Left colon (tissue), 2 donors: ENCODE measurements at regions not wholly inside any gene's neighbourhood (a gene's known extent, or its start where the extent isn't known, plus 50 kb on each side); places are given as distances from the start of the nearest gene placed in this dataset.
A peak's percentile ranks its signal among the peaks of the same experiment; 100 is the strongest.

ENCODE experiments used
- ATAC-seq: fragments of 200-7000 bp; cut with Tn5 transposase; one replicate; pipeline ENCODE4 v1.9.1; 2020; ENCODE audit warnings: mild to moderate bottlenecking, moderate library complexity
- DNase-seq, 2 donors: peaks; one replicate each; pipeline ENCODE4 v3.0.0-alpha.2; 2020
- intact Hi-C, 2 donors: fragments of 100-400 bp; cut with DNase I in 1 of 2; cut with micrococcal nuclease in 1 of 2; formaldehyde crosslinking; loops; one replicate each; pipeline versions ENCODE4 v1.11.2 to v1.14.0; 2022; cut with DNase I, micrococcal nuclease
- donor health status: DM: no; HTN: no; CAD: no.
- donor health status: DM: yes; HTN: yes; CAD: no.

DNA sequence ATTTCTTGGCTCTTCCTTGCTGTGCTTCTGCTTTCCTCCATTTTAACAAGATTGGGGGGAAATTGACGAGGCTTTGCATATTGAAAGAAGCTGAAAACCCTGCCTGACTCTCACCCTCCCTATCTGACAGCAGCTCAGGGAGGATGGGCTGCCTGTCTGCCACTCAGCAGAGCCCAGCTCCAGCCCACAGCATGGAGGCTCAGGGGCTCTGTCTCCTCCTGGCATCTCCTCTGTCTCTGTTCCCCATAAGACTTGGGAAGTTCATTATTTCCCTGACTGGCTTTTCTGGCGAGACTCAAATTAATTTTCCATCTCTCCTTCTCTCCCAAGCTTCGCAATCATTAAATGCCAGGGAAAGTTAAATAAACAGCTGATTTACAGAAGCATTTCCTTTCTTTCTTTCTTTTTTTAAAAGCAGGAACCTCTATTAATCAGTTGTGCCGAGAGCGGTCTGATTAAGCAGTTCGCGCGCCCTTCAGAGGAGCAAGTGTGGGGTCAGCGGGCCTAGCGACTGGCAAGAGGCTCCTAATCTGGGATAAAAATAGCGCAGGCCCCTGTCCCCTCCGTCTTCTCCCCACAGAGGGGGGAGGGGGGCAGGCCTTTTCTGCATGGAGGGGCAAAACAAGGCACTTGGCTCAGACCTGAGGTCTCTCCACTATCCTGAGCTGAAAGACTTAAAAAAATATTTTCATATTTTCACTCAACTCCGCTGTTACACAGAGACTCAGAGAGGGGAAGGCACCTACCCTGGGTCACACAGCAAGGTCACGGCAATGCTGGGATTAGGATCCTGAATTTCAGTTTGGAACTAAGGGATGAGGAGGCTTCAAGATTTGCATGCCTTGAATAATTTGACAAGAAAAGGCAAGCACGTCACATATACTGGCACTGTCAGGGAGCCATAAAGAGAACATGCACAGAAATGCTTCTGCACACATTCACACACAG lies 170.4 kb downstream of the ACTL8 start:
- no peak for ATAC-seq
- intact Hi-C loops = no loop called here
- no peak for DNase-seq

DNA sequence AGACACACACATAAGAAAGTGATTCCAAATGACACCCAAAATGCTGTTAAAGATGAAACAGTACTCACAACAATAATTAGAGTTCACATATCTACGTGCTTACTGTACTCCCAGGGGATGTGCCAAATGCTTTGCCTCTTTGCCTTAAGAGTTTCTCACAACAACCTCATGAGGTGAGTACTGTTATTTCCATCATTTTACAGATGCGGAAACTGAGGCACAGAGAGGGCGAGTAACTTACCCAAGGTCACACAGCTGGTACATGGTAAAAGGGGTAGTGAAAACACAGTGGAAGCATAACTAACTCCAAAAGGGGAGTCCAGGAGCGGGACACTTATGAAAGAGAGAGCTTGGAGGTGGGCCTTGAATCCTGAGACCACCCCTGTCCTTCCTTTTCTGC lies 171.8 kb downstream of the ACTL8 start:
- intact Hi-C loops = no loop called here
- ATAC-seq = no peak

DNA sequence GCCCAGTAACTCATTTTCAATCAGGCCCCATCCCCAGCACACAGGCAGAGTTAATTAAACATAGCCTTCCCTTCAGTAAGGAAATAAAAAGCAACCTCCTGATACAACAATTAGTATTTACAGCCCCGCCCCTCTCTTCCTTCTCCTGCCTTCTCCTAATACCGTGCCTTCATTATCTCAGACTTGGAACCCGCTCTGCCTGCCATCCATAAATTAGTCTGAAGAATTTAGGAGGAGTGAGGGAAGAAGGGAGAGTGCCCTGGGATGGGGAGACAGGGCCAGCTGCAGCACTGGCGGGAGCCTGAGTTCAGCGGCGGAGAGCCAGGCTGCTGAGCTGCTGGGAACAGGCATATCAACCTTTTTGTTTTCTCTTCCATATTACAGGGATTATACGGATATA lies 172.8 kb downstream of the ACTL8 start:
- DNase-seq = no peak
- no peak for ATAC-seq
- intact Hi-C loops = no loop called here

More for the DNA sequence above, 171.8 kb downstream of the ACTL8 start:
- DNase-seq = no peak

DNA sequence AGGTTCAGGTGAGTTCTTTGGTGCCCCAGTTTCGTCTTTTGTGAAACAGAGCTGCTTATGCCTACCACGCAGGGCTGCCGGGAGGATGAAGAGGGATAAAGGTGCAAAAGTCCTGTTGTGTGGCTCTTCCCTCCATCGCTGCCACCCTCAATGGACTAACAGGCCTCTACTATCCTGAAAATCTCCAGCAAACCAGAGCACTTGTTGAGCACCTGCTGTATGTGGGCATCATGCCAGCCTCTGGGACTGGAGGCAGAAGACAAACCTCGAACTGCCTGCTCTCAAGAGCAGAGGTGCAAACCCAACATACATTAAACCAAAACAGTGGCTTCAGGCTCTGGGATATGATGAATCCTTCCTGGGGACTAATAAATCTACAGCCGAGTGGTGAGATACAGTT lies 174.1 kb downstream of the ACTL8 start:
- ATAC-seq (no peak), DNase-seq (no peak)
- intact Hi-C loops = no loop called here

DNA sequence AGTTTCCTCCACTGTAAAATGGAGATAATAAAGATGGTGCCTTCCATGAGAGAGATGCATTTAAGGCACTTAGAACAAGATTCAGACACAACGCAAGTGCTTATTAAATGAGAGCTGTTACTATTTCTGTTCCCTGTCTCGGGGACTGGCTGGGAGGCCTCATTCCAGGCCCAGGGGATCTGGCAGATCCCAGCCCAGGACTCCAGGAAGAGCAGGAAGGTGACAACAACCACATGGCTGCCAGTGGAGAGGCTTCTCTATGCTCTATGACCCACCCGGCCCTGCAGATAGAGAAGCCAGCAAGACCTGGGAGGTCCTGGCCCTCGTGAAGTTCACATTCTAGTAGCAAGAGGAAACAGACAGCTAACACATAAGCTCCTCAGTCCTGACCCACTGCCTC lies 175.5 kb downstream of the ACTL8 start:
- intact Hi-C loops = no loop called here

DNA sequence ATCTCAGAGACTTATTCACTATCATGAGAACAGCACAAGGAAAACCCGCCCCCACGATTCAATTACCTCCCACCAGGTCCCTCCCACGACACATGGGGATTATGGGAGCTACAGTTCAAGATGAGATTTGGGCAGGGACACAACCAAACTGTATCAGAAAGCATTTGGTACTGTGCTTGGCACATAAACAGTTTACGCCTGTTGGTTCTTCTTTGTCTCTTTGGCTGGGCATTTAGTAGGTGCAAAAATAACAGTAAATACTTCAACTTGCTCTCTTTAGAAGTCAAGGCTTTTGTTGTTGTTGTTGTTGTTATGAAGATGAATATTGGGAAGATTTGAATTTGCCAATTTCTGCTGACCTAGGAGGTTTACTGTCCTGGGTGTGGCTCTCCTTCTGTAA lies 175.4 kb upstream of the IGSF21 start:
- ATAC-seq (no peak), DNase-seq (no peak)

More for the DNA sequence above, 175.5 kb downstream of the ACTL8 start:
- ATAC-seq = no peak
- no peak for DNase-seq

DNA sequence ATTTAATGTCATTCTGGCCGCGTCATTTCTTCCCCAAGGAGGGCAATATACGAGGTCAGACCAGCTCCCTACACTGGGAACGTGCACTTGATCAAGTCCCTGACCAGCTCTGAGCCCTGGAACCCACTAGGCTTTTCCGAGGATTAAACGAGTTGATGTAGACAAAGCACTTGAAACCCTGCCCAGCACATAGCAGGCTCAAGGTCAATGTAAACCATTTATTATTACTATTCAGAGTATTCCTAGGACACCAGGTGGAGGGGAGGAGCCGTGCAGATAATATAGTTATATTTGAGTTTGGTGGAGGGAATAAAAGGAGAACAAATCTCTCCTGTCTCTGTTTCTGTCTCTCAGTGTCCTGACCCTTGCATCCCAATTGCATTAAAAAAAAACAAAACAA lies 174.1 kb upstream of the IGSF21 start:
- ATAC-seq (no peak), DNase-seq (no peak)
- intact Hi-C loops = no loop called here

More for the DNA sequence above, 175.4 kb upstream of the IGSF21 start:
- intact Hi-C loops = no loop called here

DNA sequence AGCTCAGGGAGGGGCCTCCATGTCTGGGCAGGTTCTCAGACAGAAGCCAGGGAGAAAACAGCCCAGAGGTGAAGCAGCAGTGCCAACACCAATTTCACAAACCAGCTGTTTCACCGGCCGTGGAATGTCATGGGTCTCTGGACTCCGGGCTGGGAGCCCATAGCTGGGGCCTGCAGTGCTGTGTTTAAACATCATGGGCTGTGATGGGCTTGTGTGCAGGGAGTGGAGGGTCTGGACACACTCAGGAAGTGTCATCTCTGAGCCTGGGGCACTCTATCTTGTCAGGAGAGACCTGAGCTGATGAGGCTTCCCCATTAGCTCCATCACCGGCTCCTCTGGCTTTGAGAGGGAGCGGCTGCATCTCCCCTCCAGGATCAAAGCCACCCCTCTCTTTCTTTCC lies 173.6 kb upstream of the IGSF21 start:
- no peak for ATAC-seq
- intact Hi-C loops = no loop called here
- no peak for DNase-seq

DNA sequence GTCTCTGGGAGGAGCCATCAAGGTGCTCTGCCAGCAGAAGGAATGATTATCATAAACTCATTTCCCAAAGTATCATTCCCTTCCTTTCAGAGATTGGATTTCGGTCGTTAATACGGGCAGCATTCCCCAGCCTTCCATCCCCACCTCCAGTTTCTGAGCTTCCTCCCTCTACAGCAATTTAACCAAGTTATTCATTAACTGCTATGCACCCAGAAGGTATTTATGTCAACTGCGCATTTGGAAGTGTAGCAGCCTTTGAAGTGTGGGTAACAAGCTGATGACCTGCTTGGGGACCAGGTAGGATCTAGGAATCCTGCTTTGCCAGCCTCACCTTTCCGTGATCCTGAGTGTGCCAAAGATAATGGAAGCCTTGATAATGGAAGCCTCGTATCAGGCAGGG lies 172.4 kb upstream of the IGSF21 start:
- intact Hi-C loops = no loop called here
- no peak for DNase-seq
- peak; percentile 93 for ATAC-seq

DNA sequence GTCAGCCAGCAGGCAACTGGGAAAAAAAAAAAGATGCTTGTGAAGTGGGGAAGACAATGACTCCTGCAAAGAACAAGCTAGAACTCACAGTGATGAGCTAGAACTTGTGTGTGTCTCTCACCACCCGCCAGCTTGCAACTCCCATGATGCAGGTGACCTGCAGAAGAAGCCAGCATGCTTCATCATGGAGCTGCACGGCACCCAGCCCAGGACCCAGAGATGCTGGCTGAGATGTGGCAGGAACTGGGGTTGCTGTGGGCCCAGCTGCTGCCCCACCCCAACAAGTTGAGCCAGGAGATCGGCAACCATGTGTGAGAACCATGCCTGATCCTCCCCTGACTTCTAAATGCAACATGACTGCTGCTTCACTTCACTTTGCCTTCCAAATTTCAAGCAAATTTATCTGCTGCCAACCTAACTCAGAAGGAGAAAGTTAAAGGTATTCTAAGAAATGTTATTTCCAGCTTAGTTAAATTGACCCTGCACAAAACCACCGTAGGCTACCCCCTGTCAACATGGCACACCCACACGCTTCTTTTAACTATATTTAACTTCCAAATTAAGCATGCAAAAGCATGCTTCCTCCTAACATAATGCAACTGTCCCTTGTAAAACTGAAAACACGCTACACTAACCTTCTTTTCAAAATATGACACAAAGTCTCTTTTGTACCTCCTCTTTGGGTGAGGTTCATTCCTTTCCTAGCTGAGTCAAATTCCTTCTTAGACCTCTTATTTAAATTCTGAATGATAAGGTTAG lies 166.0 kb upstream of the IGSF21 start:
- DNase-seq = no peak
- intact Hi-C loops = no loop called here
- ATAC-seq = no peak

DNA sequence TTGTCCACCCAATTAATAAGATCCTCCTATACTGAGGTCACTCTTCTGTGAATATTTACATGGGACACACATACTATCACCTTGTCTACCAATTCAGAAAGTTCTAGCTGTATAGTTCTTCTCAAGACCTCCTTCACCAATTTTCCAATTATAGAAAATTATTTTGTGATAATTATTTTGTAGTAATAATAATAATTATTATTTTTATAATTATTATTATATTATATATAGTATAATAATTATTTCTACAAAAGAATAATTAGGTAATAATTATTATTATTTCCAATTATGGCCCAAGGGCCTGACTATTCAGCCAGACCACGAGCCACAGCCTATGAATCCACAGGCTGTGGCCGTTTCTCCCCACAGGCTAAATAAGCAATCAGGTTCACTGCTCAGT lies 164.1 kb upstream of the IGSF21 start:
- intact Hi-C loops = no loop called here
- no peak for ATAC-seq

DNA sequence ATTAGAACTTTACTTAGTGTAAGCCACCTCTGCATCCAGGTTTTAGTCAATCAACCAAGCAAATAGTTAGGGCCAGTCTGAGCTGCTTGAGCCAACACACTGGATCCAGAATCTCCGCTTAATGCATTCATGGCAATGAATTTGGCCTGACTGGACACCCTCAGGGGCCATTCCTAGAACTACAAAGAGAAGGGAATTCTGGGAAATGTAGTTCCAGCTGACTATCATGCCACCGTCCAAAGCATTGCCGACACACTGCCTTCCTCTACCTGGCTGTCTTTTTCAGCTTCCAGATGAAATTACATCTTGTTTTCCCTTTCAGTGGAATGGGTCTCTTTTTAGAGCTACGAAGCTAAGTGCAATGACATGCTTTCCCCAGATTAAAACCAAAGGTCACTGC lies 163.0 kb upstream of the IGSF21 start:
- ATAC-seq (no peak), DNase-seq (no peak)
- intact Hi-C loops = no loop called here

More for the DNA sequence above, 164.1 kb upstream of the IGSF21 start:
- no peak for DNase-seq

DNA sequence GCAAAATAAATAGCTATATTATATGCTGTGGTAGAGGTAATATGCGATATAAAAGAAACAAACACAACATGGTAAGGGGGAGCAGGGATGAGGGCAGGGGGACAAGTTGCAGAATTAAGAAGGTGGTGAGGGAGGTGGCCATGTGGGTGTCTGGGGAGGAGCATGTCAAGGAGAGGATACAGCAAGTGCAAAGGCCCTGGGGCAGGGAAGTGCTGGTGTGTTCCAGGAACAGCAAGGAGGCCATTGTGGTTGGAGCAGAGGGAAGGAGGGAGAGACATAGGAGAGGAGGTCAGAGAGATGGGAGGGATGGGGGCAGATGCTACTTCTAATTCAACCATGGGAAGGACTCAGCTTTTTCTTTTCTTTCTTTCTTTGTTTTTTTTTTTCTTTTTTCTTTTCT lies 161.2 kb upstream of the IGSF21 start:
- DNase-seq (no peak), ATAC-seq (no peak)
- intact Hi-C loops = no loop called here

DNA sequence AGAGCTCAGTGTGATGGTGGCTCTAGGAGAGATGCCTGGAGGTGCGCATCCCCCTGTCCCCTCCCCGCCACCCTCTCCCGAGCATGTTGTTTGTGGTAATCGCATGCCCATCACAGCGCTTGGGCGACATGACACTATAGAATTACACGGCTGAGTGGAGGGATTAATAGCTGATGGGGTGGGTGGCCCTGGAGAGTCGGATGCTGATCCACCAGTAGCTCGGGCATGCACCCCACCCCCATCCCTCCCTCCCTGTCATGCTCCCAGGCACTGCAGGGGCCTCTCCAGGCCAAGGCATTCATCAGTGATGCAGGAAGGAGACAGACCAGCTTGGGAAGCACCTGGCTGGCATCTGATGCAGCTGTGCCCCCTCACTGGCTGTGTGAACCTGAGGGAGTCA lies 159.0 kb upstream of the IGSF21 start:
- intact Hi-C loops = no loop called here
- no peak for DNase-seq
- no peak for ATAC-seq

DNA sequence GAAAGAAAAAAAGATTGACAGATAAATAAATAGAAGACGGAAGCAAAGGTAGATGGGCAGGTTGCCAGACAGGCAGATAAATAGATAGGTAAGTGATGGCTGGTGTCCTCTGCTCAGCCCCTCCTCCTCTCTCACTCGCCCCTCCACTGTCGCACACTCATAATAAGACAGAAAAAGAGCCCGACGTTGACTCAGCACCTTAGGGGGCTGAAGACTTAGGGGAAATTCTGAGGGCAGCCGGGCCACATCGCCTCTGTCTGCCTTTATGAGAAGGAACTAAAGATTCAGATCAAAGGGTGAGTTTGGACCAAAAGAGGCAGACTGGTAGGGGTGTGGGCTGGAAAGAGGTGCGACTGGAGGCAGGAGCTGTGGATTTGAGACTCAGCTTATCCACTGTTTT lies 158.1 kb upstream of the IGSF21 start:
- no peak for ATAC-seq
- DNase-seq = no peak
- intact Hi-C loops = no loop called here

DNA sequence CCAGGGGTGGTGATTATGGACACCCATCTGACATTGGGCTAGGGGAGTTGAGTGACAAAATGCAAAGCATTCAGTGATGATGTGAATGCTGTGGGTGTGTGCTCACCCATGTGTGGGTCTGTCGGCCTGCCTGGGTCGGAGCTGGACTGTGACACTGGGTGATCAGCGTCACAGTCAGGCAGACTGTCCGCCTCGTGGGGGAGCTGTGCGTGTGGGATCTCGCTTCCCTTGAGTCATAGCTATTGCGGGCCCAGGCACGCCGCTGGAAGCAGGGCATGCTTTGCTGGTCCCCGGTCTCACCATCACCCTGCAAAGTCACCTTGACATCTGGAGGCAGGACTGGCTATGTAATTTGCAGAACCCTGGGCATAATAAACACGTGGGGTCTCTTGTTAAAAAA lies 156.9 kb upstream of the IGSF21 start:
- ATAC-seq (no peak), DNase-seq (no peak)
- intact Hi-C loops = no loop called here

DNA sequence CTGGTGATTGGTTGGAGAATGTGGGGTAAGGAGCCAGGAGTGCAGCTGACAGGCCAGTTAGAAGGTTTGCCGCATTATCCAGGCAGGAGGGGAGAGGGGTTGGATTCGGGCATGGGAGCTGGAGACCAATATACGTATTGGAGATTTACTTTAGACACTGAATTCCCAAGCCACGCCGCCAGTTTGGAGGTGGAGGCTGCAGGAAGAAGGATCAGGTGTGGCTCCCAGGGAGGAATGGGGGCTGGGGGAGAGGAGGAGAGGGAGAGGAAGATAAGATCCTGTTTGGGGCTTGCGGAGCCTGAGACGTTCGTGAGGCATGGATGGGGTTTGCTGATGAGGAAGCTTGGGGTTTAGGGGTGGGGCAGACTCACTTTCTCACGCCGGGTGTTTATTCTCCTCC lies 155.1 kb upstream of the IGSF21 start:
- intact Hi-C loops = no loop called here
- ATAC-seq = no peak
- DNase-seq = no peak

DNA sequence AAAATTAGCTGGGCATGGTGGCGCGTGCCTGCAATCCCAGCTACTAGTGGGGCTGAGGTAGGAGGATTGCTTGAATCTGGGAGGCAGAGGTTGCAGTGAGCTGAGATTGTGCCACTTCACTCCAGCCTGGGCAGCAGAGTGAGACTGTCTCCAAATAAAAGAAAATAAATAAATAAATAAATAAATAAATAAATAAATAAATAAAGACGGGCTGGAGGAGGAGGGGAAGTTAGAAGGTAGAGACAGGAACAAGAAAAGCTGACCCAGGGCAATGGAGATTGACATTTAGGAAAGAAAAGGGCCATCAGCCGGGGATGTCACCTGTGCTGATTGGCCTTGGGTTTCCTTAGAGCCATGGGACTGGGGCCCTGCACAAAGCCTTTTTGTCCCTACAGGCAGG lies 153.7 kb upstream of the IGSF21 start:
- no peak for ATAC-seq
- intact Hi-C loops = no loop called here
- no peak for DNase-seq

DNA sequence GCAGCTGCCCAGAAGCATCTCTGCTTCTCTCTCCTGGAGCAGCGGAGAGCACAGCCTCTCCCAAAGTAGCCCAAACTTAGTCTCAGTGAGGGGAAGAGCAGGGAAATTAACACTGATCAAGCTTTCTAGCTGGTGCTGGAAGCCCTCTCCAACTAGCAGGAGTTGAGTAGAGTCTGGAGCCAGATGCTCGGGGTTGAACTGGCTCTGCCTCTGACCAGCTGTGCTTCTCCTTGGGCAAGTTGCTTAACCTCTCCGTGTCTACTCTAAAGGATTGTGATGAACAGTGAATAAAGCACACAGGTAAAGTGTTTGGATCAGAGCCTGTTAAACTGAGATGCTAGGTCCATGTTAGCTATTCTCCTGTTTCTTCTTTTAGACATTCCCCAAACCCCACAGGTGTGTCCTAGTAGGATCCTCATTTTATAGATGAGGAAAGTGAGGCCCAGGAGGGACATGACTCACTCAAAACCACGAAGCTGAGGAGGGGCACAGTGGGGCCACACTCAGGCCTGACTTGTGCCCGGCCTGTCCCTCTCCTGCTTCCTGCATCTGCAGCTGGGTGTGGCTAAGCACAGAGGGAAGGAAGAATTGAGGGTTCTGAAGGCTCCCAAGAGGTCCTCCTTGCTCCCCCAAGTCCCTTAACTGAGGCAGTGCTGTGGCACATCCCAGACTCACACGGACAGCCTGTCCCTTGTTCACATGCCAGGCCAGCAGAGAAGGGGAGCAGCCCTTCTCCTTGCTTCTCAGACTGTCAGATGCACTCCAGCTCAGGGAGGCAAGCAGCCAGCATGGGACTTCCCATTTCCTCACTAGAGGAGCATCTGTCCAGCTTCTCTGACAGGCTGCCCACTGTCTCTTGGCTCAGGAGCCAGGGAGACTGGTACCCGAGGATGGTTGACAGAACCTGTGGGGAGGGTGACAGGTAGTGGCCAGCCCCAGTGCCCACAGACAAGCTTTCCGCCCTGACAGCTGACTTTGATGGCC lies 152.0 kb upstream of the IGSF21 start:
- intact Hi-C loops = no loop called here
- ATAC-seq (no peak), DNase-seq (no peak)
